ENCODE measurements at regions not wholly inside any gene's neighbourhood (a gene's known extent, or its start where the extent isn't known, plus 50 kb on each side); places are given as distances from the start of the nearest gene placed in this dataset.

DNA sequence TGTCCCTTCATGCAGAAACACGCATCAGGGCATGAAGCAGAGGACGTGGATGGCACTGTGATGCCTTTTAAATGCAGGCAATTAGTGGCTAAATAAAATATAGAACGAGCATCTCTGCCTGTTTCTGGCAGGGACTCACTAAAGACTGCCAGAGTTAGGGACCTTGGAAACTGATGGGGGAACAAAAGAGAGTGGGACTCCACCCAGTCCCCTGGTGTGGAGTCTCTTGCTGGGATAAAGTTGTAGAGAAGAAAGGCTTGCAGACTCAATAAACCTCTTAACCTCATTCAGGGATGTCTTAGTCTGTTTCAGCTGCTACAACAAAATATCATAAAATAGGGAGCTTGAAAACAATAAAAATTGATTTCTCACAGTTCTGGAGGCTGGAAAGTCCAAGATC, 87.6 kb upstream of the ARAP3 start:
- TF ChIP-seq ATF7-NPFF (CRISPR knock-in tag; IDR thresholded peaks at IDR 0.05; ENCODE audit: low read depth) (no peak), KDM6A (CRISPR knock-in tag; IDR thresholded peaks at IDR 0.05; ENCODE audit: low read depth) (no peak), U2AF2 (IDR thresholded peaks at IDR 0.05; ENCODE audit: low read depth, low read length) (no peak), ZNF180 (CRISPR knock-in tag; IDR thresholded peaks at IDR 0.05; ENCODE audit: borderline replicate concordance, low read depth) (no peak), CCAR2 (optimal IDR thresholded peaks at IDR 0.05; ENCODE audit: low read depth, low read length) (no peak), HDAC6 (IDR thresholded peaks at IDR 0.05; ENCODE audit: low read depth, low read length) (no peak)

DNA sequence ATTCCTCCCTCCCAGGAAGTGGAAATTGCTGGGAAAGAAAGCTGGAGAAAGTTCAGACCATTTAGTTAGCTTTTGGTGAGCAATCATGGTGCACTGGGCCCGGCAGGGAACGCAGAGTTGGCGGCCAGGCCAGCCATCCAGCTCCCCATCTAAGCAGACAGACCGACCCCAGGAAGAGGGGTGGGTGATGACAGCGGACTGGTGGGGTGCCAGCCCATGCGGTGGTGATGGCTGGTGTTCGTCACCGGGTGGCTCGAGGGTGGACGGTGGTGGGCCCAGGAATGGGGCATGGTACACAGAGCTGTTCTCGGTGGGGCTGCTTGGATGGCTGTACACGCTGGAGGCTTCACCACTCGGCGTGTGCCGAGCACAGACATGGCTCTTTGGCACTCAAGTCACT, 85.6 kb upstream of the ARAP3 start:
- no peak for DNase-seq (ENCODE audit: low spot score)
- ChIA-PET POLR2A (no interaction called here), CTCF (ENCODE audit: low intra/inter-chr PET ratio, low total read pairs) (no interaction called here)
- H3K4me2 ChIP-seq (ENCODE audit: low read depth, low read length), result no peak overlapping the region
- H4K20me1 ChIP-seq (ENCODE audit: insufficient read depth, low read length), result no peaks in the 10 kb centered on the region
- no peaks in the 10 kb centered on the region for H3K79me2 ChIP-seq (ENCODE audit: insufficient read depth, low read length)
- peaks cover 1 to 26% of the 10 kb centered on the region in 2 experiments; a peak in 2 of 5 replicates for H3K27me3 ChIP-seq (ENCODE audit: control insufficient read depth in 1 of 2, insufficient read depth in 2 of 2, low read length in 2 of 2)
- no peak overlapping the region for H3K4me3 ChIP-seq (replicated peaks in 1 of 3; ENCODE audit: insufficient read depth in 1 of 3, low read depth in 2 of 3, low read length in 3 of 3)
- in situ Hi-C loops (cut with HindIII; ENCODE audit: extremely low pct_ligation_motif_present, low pct_unique_long_range_greater_than_20kb), result no loop called here
- intact Hi-C loops (cut with micrococcal nuclease; ENCODE audit: unreplicated experiment), result no loop called here
- no peaks in the 10 kb centered on the region for H3K36me3 ChIP-seq (replicated peaks in 1 of 2; ENCODE audit: control insufficient read depth in 1 of 2, insufficient read depth in 2 of 2, low read length in 2 of 2)
- no peaks in the 10 kb centered on the region for H3K4me1 ChIP-seq (ENCODE audit: insufficient read depth, low read length)
- FAIRE-seq, result no peak
- no peak overlapping the region for H3K27ac ChIP-seq (ENCODE audit: extremely low read length, insufficient read depth, low read length)
- H3K9ac ChIP-seq (ENCODE audit: insufficient read depth, low read depth, low read length), result no peak overlapping the region
- BruUV-seq (replicated peaks), result no TSS peak
- WGBS (ENCODE audit: low lambda C conversion rate), result 13% methylated on average over 4 of the region's 15 CpGs
- ATAC-seq, result no peak
- no peaks in the 10 kb centered on the region for H3K9me3 ChIP-seq (ENCODE audit: low read length)
- H2AFZ ChIP-seq (ENCODE audit: low read length), result no peak overlapping the region
- TF ChIP-seq ZNF331 (CRISPR knock-in tag; IDR thresholded peaks at IDR 0.05), result no peak
- TF ChIP-seq, protein P1, sequence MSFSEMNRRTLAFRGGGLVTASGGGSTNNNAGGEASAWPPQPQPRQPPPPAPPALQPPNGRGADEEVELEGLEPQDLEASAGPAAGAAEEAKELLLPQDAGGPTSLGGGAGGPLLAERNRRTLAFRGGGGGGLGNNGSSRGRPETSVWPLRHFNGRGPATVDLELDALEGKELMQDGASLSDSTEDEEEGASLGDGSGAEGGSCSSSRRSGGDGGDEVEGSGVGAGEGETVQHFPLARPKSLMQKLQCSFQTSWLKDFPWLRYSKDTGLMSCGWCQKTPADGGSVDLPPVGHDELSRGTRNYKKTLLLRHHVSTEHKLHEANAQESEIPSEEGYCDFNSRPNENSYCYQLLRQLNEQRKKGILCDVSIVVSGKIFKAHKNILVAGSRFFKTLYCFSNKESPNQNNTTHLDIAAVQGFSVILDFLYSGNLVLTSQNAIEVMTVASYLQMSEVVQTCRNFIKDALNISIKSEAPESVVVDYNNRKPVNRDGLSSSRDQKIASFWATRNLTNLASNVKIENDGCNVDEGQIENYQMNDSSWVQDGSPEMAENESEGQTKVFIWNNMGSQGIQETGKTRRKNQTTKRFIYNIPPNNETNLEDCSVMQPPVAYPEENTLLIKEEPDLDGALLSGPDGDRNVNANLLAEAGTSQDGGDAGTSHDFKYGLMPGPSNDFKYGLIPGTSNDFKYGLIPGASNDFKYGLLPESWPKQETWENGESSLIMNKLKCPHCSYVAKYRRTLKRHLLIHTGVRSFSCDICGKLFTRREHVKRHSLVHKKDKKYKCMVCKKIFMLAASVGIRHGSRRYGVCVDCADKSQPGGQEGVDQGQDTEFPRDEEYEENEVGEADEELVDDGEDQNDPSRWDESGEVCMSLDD (CRISPR knock-in tag; IDR thresholded peaks at IDR 0.05; ENCODE audit: borderline replicate concordance), result no peak
- TF ChIP-seq FOXC1 (CRISPR knock-in tag; IDR thresholded peaks at IDR 0.05; ENCODE audit: borderline replicate concordance), result no peak
- no peak for TF ChIP-seq ELF4 (CRISPR knock-in tag; IDR thresholded peaks at IDR 0.05; ENCODE audit: borderline replicate concordance)
- TF ChIP-seq, protein P2, sequence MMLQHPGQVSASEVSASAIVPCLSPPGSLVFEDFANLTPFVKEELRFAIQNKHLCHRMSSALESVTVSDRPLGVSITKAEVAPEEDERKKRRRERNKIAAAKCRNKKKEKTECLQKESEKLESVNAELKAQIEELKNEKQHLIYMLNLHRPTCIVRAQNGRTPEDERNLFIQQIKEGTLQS (CRISPR knock-in tag; IDR thresholded peaks at IDR 0.05), result no peak
- TF ChIP-seq TOPORS (CRISPR knock-in tag; IDR thresholded peaks at IDR 0.05), result no peak
- TF ChIP-seq ZNF329 (CRISPR knock-in tag; IDR thresholded peaks at IDR 0.05; ENCODE audit: low read depth), result no peak
- TF ChIP-seq EHMT2 (IDR thresholded peaks at IDR 0.05; ENCODE audit: borderline replicate concordance, low read depth, low read length), result no peak
- no peak for TF ChIP-seq ZKSCAN1 (IDR thresholded peaks at IDR 0.05; ENCODE audit: low read length)
- no peak for TF ChIP-seq GFI1 (CRISPR knock-in tag; IDR thresholded peaks at IDR 0.05; ENCODE audit: borderline replicate concordance)
- no peak for TF ChIP-seq JUND (CRISPR knock-in tag; IDR thresholded peaks at IDR 0.05)
- no peak for TF ChIP-seq ZNF605 (CRISPR knock-in tag; IDR thresholded peaks at IDR 0.05)
- TF ChIP-seq ZNF556 (CRISPR knock-in tag; IDR thresholded peaks at IDR 0.05; ENCODE audit: borderline replicate concordance), result no peak

More for the DNA sequence above, 87.6 kb upstream of the ARAP3 start:
- H3K4me3 ChIP-seq (replicated peaks in 1 of 3; ENCODE audit: insufficient read depth in 1 of 3, low read depth in 2 of 3, low read length in 3 of 3), result no peak overlapping the region
- H3K9me3 ChIP-seq (ENCODE audit: low read length), result no peaks in the 10 kb centered on the region
- H3K4me1 ChIP-seq (ENCODE audit: insufficient read depth, low read length), result no peaks in the 10 kb centered on the region
- H3K79me2 ChIP-seq (ENCODE audit: insufficient read depth, low read length), result no peaks in the 10 kb centered on the region
- intact Hi-C loops (cut with micrococcal nuclease; ENCODE audit: unreplicated experiment) (no loop called here), in situ Hi-C loops (cut with HindIII; ENCODE audit: extremely low pct_ligation_motif_present, low pct_unique_long_range_greater_than_20kb) (no loop called here)
- CTCF ChIA-PET (ENCODE audit: low intra/inter-chr PET ratio, low total read pairs), result no interaction called here
- H3K27me3 ChIP-seq (ENCODE audit: control insufficient read depth in 1 of 2, insufficient read depth in 2 of 2, low read length in 2 of 2), result peaks cover 3 to 21% of the 10 kb centered on the region in 2 experiments; a peak in 2 of 5 replicates
- FAIRE-seq (no peak), ATAC-seq (no peak), DNase-seq (ENCODE audit: low spot score) (no peak)
- BruUV-seq (replicated peaks), result no TSS peak
- H3K27ac ChIP-seq (ENCODE audit: extremely low read length, insufficient read depth, low read length), result no peak overlapping the region
- WGBS (ENCODE audit: low lambda C conversion rate), result 6% methylated on average over 3 of the region's 3 CpGs
- no peaks in the 10 kb centered on the region for H3K36me3 ChIP-seq (replicated peaks in 1 of 2; ENCODE audit: control insufficient read depth in 1 of 2, insufficient read depth in 2 of 2, low read length in 2 of 2)
- POLR2A ChIA-PET, result no interaction called here
- no peak overlapping the region for H3K9ac ChIP-seq (ENCODE audit: insufficient read depth, low read depth, low read length)
- H4K20me1 ChIP-seq (ENCODE audit: insufficient read depth, low read length), result no peaks in the 10 kb centered on the region
- H2AFZ ChIP-seq (ENCODE audit: low read length), result no peak overlapping the region
- no peak overlapping the region for H3K4me2 ChIP-seq (ENCODE audit: low read depth, low read length)

Measured in HepG2 (cell line).